WERI-Rb-1 (cell line): ENCODE measurements at regions not wholly inside any gene's neighbourhood (a gene's known extent, or its start where the extent isn't known, plus 50 kb on each side); places are given as distances from the start of the nearest gene placed in this dataset.
A peak's percentile ranks its signal among the peaks of the same experiment; 100 is the strongest.

ENCODE experiments used
- DNase-seq: peaks from one replicate; pipeline ENCODE4 v3.0.0-alpha.2; 2020
- H3K27ac ChIP-seq: fragments of 250-450 bp; sonication (Bioruptor Pico); 2 replicates; pipeline ENCODE4 v1.5.1; 2020; ENCODE audit warnings: mild to moderate bottlenecking, moderate library complexity
- H3K27me3 ChIP-seq: fragments of 250-450 bp; sonication (Bioruptor Pico); 2 replicates; pipeline ENCODE4 v1.5.1; 2021; ENCODE audit warnings: mild to moderate bottlenecking, low read depth, moderate library complexity; ENCODE audit not compliant: insufficient read depth, severe bottlenecking
- H3K36me3 ChIP-seq: fragments of 250-450 bp; sonication (Bioruptor Pico); 2 replicates; pipeline ENCODE4 v1.5.1; 2020; ENCODE audit warnings: mild to moderate bottlenecking, moderate library complexity
- H3K4me3 ChIP-seq: 2 replicates; pipeline ENCODE4 v1.5.1; 2011; ENCODE audit warnings: low read depth, mild to moderate bottlenecking, control low read depth, low read length
- H3K9me3 ChIP-seq: fragments of 250-450 bp; sonication (Bioruptor Pico); 2 replicates; pipeline ENCODE4 v1.5.1; 2021; ENCODE audit warnings: mild to moderate bottlenecking, moderate library complexity; ENCODE audit not compliant: severe bottlenecking
- CTCF ChIP-seq: IDR thresholded peaks from 2 replicates; pipeline ENCODE4 v1.5.1; 2011; ENCODE audit warnings: low read depth, mild to moderate bottlenecking, control low read depth, inconsistent platforms, low read length

GRCh38 chr6:9532621-9533557, 882.0 kb downstream of the TFAP2A start:
- no peaks in the 10 kb centered on the region for H3K27me3 ChIP-seq
- no peak overlapping the region for H3K27ac ChIP-seq
- H3K9me3 ChIP-seq, result no peaks in the 10 kb centered on the region
- no peak overlapping the region for H3K4me3 ChIP-seq
- DNase-seq, result no peak
- no peaks in the 10 kb centered on the region for H3K36me3 ChIP-seq
- no peak for TF ChIP-seq CTCF

DNA sequence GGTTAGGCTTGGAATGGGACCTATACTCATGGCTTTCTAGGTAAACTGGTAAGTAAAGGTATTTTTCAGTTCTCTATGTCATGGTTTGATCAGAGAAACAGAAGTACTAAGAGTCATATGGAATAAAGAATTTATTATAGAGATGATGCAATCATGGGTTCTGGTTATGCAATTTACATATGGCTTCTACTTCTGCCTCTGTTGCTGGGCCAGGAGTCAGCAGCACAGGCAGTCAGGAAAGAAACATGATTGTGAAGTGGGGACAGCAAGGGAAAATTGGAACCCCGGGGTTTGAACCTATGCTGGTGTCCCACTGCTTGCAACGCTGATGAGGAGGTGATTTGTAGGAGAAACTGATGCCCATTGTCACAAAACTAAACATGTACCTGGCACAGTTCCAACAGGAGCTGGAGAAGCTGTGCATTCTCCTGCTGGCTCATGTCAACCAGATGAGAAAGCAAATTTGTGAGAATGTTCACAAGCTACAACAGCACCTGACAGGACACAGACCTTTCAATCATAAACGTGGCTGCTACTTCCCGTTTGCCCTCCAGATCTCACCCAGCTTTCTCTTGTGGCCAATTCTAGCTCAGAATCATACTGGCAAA, 887.1 kb downstream of the TFAP2A start:
- no peak overlapping the region for H3K4me3 ChIP-seq
- no peaks in the 10 kb centered on the region for H3K27me3 ChIP-seq
- no peak for DNase-seq
- TF ChIP-seq CTCF, result no peak
- H3K36me3 ChIP-seq, result no peaks in the 10 kb centered on the region
- no peaks in the 10 kb centered on the region for H3K9me3 ChIP-seq
- H3K27ac ChIP-seq, result no peak overlapping the region

GRCh38 chr6:9523462-9523861, 891.4 kb downstream of the TFAP2A start:
- Histone ChIP-seq H3K4me3 (no peak overlapping the region), H3K27ac (no peak overlapping the region), H3K36me3 (no peaks in the 10 kb centered on the region), H3K9me3 (no peaks in the 10 kb centered on the region), H3K27me3 (no peaks in the 10 kb centered on the region)
- peak; percentile 27 for DNase-seq
- no peak for TF ChIP-seq CTCF

GRCh38 chr6:9522101-9522500, 892.8 kb downstream of the TFAP2A start:
- Histone ChIP-seq H3K9me3 (no peaks in the 10 kb centered on the region), H3K27ac (no peak overlapping the region), H3K27me3 (no peaks in the 10 kb centered on the region), H3K36me3 (no peaks in the 10 kb centered on the region), H3K4me3 (no peak overlapping the region)
- TF ChIP-seq CTCF, result no peak
- no peak for DNase-seq

GRCh38 chr6:9521152-9521530, 893.7 kb downstream of the TFAP2A start:
- H3K27me3 ChIP-seq, result no peaks in the 10 kb centered on the region
- no peak for TF ChIP-seq CTCF
- no peak overlapping the region for H3K4me3 ChIP-seq
- no peaks in the 10 kb centered on the region for H3K9me3 ChIP-seq
- H3K27ac ChIP-seq, result no peak overlapping the region
- DNase-seq, result no peak
- H3K36me3 ChIP-seq, result no peaks in the 10 kb centered on the region
